HL-60 (cell line): ENCODE measurements at regions not wholly inside any gene's neighbourhood (a gene's known extent, or its start where the extent isn't known, plus 50 kb on each side); places are given as distances from the start of the nearest gene placed in this dataset.

ENCODE experiments used
- DNase-seq, 2 experiments: peaks; one replicate each; pipeline ENCODE4 v3.0.0-alpha.2; 2010 to 2020; ENCODE audit warnings: low read depth in 1 of 2, low spot score in 1 of 2
- H3K27ac ChIP-seq: fragments of 250-450 bp; sonication (Bioruptor Pico); replicated peaks from 2 replicates; pipeline ENCODE4 v1.5.1; 2020; ENCODE audit warnings: mild to moderate bottlenecking, moderate library complexity
- H3K27me3 ChIP-seq: fragments of 250-450 bp; sonication (Bioruptor Pico); 2 replicates; pipeline ENCODE4 v1.5.1; 2021; ENCODE audit warnings: mild to moderate bottlenecking, moderate library complexity; ENCODE audit not compliant: insufficient read depth, poor library complexity, severe bottlenecking
- H3K4me3 ChIP-seq: replicated peaks from 2 replicates; pipeline ENCODE4 v1.5.1; 2011; ENCODE audit warnings: mild to moderate bottlenecking, control low read depth, low read length; ENCODE audit not compliant: insufficient read depth
- CTCF ChIP-seq: IDR thresholded peaks from one replicate; pipeline ENCODE4 v1.5.1; 2011; ENCODE audit warnings: low read length, control low read depth, inconsistent platforms; ENCODE audit not compliant: insufficient read depth
- GABPA ChIP-seq: IDR thresholded peaks from 2 replicates; pipeline ENCODE4 v1.6.1; 2012; ENCODE audit warnings: low read depth
- POLR2AphosphoS5 ChIP-seq: IDR thresholded peaks from 2 replicates; pipeline ENCODE4 v1.6.1; 2012; ENCODE audit warnings: low read depth
- REST ChIP-seq: IDR thresholded peaks from 2 replicates; pipeline ENCODE4 v1.6.1; 2012; ENCODE audit warnings: low read depth; ENCODE audit not compliant: insufficient replicate concordance
- SPI1 ChIP-seq: IDR thresholded peaks from 2 replicates; pipeline ENCODE4 v1.6.1; 2012; ENCODE audit warnings: low read depth, mild to moderate bottlenecking, borderline replicate concordance

- H3K4me3 ChIP-seq, result no peak overlapping the region
- no peak for DNase-seq
- H3K27me3 ChIP-seq, result no peaks in the 10 kb centered on the region
- no peak for TF ChIP-seq REST
- TF ChIP-seq POLR2AphosphoS5, result no peak
- TF ChIP-seq CTCF, result no peak
- no peak for TF ChIP-seq GABPA
- no peak for TF ChIP-seq SPI1
- no peak overlapping the region for H3K27ac ChIP-seq
These were observed 120.3 kb upstream of the USP9X start for GRCh38 chrX:40964633-40965586.

GRCh38 chrX:40966213-40966820, 118.9 kb upstream of the USP9X start:
- Histone ChIP-seq H3K27ac (no peak overlapping the region), H3K4me3 (no peak overlapping the region), H3K27me3 (no peaks in the 10 kb centered on the region)
- no peak for TF ChIP-seq REST
- no peak for TF ChIP-seq CTCF
- TF ChIP-seq SPI1, result no peak
- TF ChIP-seq GABPA, result no peak
- no peak for TF ChIP-seq POLR2AphosphoS5
- DNase-seq, result no peak

- no peak for DNase-seq
- Histone ChIP-seq H3K27me3 (no peaks in the 10 kb centered on the region), H3K4me3 (no peak overlapping the region), H3K27ac (no peak overlapping the region)
- TF ChIP-seq SPI1 (no peak), CTCF (no peak), POLR2AphosphoS5 (no peak), REST (no peak), GABPA (no peak)
These were observed 117.1 kb upstream of the USP9X start for GRCh38 chrX:40968180-40968579.
